Mucosa of descending colon (tissue), 3 donors: ENCODE measurements at regions not wholly inside any gene's neighbourhood (a gene's known extent, or its start where the extent isn't known, plus 50 kb on each side); places are given as distances from the start of the nearest gene placed in this dataset.

ENCODE experiments used
- ATAC-seq: fragments of 200-7000 bp; cut with Tn5 transposase; one replicate; pipeline ENCODE4 v1.9.1; 2020; ENCODE audit warnings: mild to moderate bottlenecking, moderate library complexity
- DNase-seq, 3 donors: peaks; one replicate each; pipeline ENCODE4 v3.0.0-alpha.2; 2020
- H3K36me3 ChIP-seq: fragments of 200-600 bp; one replicate; pipeline ENCODE4 v1.8.0; 2021; ENCODE audit warnings: low read depth, mild to moderate bottlenecking
- H3K4me1 ChIP-seq: fragments of 200-600 bp; one replicate; pipeline ENCODE4 v1.8.0; 2021; ENCODE audit warnings: low read depth, mild to moderate bottlenecking
- H3K4me3 ChIP-seq: fragments of 200-600 bp; one replicate; pipeline ENCODE4 v1.8.0; 2021; ENCODE audit warnings: mild to moderate bottlenecking
- H3K9me3 ChIP-seq: fragments of 200-600 bp; one replicate; pipeline ENCODE4 v1.8.0; 2021; ENCODE audit warnings: mild to moderate bottlenecking
- CTCF ChIP-seq: fragments of 200-600 bp; IDR thresholded peaks from one replicate; pipeline ENCODE4 v1.8.0; 2022; ENCODE audit warnings: antibody characterized with exemption, mild to moderate bottlenecking
- intact Hi-C, 2 donors: fragments of 100-400 bp; cut with DNase I in 1 of 2; cut with micrococcal nuclease in 1 of 2; formaldehyde crosslinking; loops; one replicate each; pipeline versions ENCODE4 v1.11.0 to v1.11.1; 2022; cut with DNase I, micrococcal nuclease
- donor health status: DM: no; HTN: no; CAD: no; lungs with moderate emphysema.
- donor health status: DM: no; HTN: no; CAD: no.
- donor health status: DM: no; HTN: yes; CAD: no.

GRCh38 chr1:234720709-234721441 is 110.9 kb upstream of the IRF2BP2 start:
- ATAC-seq (no peak), DNase-seq (no peak)
- peaks cover 79% of the 10 kb centered on the region for H3K4me1 ChIP-seq
- no peaks in the 10 kb centered on the region for H3K36me3 ChIP-seq
- H3K4me3 ChIP-seq = no peak overlapping the region
- intact Hi-C loops = loop anchor here (5.0 to 10.0 kb wide), 4 partner anchors 109 to 354 kb away; partner anchors contain the start of gene IRF2BP2 (in 1 of the 2)
- TF ChIP-seq CTCF = no peak
- H3K9me3 ChIP-seq = no peaks in the 10 kb centered on the region

GRCh38 chr1:234719454-234720251 is 109.7 kb upstream of the IRF2BP2 start:
- Histone ChIP-seq H3K4me1 (peaks cover 78% of the 10 kb centered on the region), H3K36me3 (no peaks in the 10 kb centered on the region), H3K4me3 (no peak overlapping the region), H3K9me3 (no peaks in the 10 kb centered on the region)
- no peak for ATAC-seq
- TF ChIP-seq CTCF = no peak
- intact Hi-C loops = loop anchor here (5.0 to 10.0 kb wide), 5 partner anchors 107 to 355 kb away; partner anchors contain the start of gene IRF2BP2 (in 1 of the 2)
- DNase-seq = no peak

GRCh38 chr1:234718496-234719453 is 108.8 kb upstream of the IRF2BP2 start:
- intact Hi-C loops = loop anchor here in 1 of 2 donors (5.0 to 10.0 kb wide), 2 partner anchors 244 to 356 kb away; no protein-coding TSS in a partner anchor
- DNase-seq (no peak), ATAC-seq (no peak)
- Histone ChIP-seq H3K4me3 (no peak overlapping the region), H3K4me1 (peaks cover 70% of the 10 kb centered on the region), H3K9me3 (no peaks in the 10 kb centered on the region), H3K36me3 (no peaks in the 10 kb centered on the region)
- TF ChIP-seq CTCF = no peak

GRCh38 chr1:234716908-234717375 is 107.0 kb upstream of the IRF2BP2 start:
- H3K36me3 ChIP-seq = no peaks in the 10 kb centered on the region
- ATAC-seq (peak; percentile 32), DNase-seq (peak in 2 of 3 donors; percentile 54 to 66)
- no peak for TF ChIP-seq CTCF
- peaks cover 63% of the 10 kb centered on the region for H3K4me1 ChIP-seq
- no peak overlapping the region for H3K4me3 ChIP-seq
- intact Hi-C loops = loop anchor here in 1 of 2 donors (5.0 to 10.0 kb wide), 2 partner anchors 245 to 358 kb away; no protein-coding TSS in a partner anchor
- H3K9me3 ChIP-seq = no peaks in the 10 kb centered on the region
